WTC11 (cell line): ENCODE measurements at regions not wholly inside any gene's neighbourhood (a gene's known extent, or its start where the extent isn't known, plus 50 kb on each side); places are given as distances from the start of the nearest gene placed in this dataset.

Experiments used
- NR3C1 ChIP-seq: sonication (generic); formaldehyde crosslinking; conservative IDR thresholded peaks from 2 replicates; pipeline ENCODE4 v1.8.1; 2023; ENCODE audit warnings: low read depth, mild to moderate bottlenecking, missing genetic modification reagents
- TF ChIP-seq, protein P1 (sequence below): fragments of 200-600 bp; IDR thresholded peaks from 2 replicates; pipeline ENCODE4 v1.8.0; 2022; ENCODE audit warnings: antibody characterized with exemption

DNA sequence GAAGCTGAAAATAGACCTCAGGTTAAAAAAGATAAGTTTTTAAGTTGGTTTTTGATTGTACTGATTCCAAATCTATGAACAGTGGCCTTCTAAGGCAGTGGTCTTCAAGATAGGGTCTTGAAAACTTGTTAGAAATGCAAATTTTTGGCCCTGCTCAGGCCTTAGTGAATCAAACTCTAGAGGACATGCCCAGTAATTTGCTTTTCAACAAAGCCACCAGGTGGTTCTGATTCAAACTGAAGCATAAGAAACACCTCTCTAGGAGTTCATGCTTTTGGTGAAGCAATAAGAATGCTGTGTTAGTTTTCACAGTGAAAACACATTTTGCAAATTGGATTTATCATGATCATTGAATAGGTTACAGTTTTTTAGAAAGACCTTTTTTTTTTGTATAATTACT is 1849.4 kb upstream of the AGA start:
- TF ChIP-seq, protein P1, sequence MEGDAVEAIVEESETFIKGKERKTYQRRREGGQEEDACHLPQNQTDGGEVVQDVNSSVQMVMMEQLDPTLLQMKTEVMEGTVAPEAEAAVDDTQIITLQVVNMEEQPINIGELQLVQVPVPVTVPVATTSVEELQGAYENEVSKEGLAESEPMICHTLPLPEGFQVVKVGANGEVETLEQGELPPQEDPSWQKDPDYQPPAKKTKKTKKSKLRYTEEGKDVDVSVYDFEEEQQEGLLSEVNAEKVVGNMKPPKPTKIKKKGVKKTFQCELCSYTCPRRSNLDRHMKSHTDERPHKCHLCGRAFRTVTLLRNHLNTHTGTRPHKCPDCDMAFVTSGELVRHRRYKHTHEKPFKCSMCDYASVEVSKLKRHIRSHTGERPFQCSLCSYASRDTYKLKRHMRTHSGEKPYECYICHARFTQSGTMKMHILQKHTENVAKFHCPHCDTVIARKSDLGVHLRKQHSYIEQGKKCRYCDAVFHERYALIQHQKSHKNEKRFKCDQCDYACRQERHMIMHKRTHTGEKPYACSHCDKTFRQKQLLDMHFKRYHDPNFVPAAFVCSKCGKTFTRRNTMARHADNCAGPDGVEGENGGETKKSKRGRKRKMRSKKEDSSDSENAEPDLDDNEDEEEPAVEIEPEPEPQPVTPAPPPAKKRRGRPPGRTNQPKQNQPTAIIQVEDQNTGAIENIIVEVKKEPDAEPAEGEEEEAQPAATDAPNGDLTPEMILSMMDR: no peak
- no peak for TF ChIP-seq NR3C1 (CRISPR knock-in tag)
